HG03442 (cell line): ENCODE measurements at regions not wholly inside any gene's neighbourhood (a gene's known extent, or its start where the extent isn't known, plus 50 kb on each side); places are given as distances from the start of the nearest gene placed in this dataset.

Experiments
- ATAC-seq: cut with Tn5 transposase; IDR thresholded peaks from one replicate; pipeline ENCODE4 v1.9.1; 2021; ENCODE audit warnings: mild to moderate bottlenecking, moderate library complexity; ENCODE audit not compliant: unreplicated experiment

DNA sequence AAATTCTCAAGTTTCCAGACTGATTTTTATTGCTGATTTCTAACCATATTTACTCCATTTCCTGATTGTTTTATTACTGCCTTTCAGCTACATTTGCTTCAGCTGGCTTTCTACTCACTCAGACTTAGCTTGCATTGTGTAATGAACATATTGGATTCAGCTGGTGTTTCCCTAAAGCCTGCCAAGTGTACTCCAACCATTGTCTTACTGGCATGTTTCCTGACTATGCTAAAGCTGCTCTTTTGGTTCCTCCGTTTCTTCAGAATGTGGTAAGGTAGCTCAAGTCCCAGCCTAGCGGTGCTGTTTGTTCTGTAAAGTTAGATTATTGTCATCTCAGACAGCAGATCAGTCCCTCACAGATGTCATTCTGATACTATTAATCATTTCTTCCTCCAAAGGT lies 53.1 kb upstream of the GLRA2 start:
- no peak for ATAC-seq

GRCh38 chrX:14449773-14450172 lies 79.6 kb upstream of the GLRA2 start:
- no peak for ATAC-seq

GRCh38 chrX:14448406-14448805 lies 80.9 kb upstream of the GLRA2 start:
- no peak for ATAC-seq

DNA sequence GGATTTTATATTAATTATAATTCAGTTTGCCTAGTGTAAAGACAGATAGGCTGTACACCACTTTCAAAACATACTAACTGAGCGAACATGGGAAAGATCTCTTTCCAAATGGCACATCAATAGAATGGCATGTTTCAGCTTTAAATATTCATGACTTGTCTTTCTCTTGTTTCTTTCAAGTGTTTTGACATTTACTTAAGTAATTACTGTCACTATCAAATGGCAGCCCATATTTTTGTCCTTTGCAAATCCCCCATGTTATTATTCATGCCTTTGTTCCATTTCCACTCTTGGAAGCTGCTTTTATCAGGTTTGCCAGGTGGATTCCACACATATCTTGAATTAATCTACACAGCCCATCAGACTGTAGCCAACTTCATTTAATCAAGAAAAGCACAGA lies 89.2 kb upstream of the GLRA2 start:
- ATAC-seq = no peak

DNA sequence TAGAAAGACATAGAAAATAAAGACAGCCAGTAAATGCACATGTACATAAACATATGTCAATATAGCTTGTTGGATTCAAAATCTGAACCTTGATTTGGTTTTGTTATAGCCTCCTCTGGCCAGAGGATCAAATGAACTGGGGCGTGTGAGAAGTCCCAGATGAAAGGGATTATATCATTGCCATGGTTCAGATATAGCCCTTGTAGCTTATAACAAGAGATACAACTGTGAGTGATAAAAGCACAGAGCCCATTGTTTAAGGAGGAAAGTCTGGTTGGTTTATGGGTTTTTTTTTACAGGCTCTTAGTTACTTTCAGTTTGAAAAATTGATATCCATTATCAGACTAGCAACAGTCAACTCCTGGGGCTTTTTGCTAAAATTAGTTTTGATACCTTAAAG lies 101.7 kb upstream of the GLRA2 start:
- ATAC-seq = no peak

- no peak for ATAC-seq
Measured at GRCh38 chrX:14420841-14421240, 108.5 kb upstream of the GLRA2 start.

DNA sequence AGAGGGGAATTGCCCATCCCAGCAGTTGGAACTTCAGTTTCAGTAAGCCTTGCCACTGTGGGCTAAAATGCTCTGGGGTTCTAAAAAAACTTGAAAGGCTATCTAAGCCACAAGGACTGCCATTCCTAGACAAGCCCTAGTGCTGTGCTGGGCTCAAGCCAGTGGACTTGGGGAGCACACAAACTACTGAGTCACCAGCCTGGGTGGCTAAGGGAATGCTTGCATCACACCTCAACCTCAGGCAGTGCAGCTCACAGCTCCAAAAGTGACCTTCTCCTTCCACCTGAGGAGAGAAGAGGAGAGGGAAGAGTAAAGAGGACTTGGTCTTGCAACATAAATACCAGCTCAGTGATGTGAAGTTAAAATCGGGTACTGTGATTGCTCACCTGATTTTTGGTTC lies 116.7 kb upstream of the GLRA2 start:
- no peak for ATAC-seq

- no peak for ATAC-seq
Measured at GRCh38 chrX:14411326-14411725, 118.0 kb upstream of the GLRA2 start.

- ATAC-seq = no peak
Measured at GRCh38 chrX:14409341-14409740, 120.0 kb upstream of the GLRA2 start.

DNA sequence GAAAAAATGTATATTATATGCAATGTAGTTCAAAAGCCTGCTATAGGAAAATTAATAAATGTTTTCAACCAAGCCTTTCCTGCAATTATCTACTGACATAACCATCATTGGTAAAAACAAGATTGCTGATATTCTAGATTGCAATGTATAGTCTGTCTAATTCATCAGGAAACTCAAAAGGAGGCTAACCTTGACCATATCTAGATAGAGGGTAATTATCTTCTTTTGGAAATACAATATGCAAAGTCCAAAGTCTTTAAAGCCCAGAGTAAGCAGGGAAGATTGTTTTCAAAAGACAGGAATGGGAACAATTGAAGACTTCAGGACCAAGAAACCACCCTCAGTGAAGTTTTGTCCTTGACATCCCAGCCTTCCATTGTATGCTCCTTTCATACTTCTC lies 123.1 kb upstream of the GLRA2 start:
- no peak for ATAC-seq

GRCh38 chrX:14398725-14399124 lies 130.6 kb upstream of the GLRA2 start:
- ATAC-seq = no peak

GRCh38 chrX:14389682-14390081 lies 139.7 kb upstream of the GLRA2 start:
- no peak for ATAC-seq

DNA sequence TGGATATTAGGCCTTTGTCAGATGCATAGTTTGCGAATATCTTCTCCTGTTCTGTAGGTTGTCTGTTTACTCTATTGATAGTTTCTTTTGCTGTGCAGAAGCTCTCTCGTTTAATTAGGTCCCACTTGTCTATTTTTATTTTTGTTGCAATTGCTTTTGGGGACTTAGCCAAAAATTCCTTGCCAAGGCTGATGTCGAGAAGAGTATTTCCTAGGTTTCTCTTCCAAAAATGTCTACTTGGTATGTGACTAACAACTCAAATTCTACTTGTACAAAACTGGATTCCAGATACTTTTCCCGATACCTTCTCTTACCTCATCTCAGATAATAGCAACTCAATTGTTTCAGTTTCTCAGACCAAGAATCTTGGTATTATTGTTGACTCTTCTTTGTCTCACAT lies 142.4 kb upstream of the GLRA2 start:
- no peak for ATAC-seq

DNA sequence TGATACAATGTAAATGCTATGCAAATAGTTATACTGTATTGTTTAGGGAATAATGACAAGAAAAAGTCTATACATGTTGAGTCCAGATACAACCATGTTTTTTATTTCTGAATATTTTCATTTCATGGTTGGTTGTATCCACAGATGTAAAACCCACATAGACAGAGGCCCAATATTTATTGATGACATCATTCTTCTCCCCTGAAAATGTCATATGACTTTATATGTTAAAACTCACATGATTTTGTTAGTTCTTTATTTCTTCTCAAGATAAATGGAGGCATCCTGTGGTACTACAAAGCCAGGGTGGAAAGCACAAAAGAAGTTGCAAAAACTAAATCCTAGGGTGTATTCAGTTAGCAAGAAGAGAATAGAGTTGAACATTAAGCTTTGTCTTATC lies 149.3 kb upstream of the GLRA2 start:
- ATAC-seq = no peak

DNA sequence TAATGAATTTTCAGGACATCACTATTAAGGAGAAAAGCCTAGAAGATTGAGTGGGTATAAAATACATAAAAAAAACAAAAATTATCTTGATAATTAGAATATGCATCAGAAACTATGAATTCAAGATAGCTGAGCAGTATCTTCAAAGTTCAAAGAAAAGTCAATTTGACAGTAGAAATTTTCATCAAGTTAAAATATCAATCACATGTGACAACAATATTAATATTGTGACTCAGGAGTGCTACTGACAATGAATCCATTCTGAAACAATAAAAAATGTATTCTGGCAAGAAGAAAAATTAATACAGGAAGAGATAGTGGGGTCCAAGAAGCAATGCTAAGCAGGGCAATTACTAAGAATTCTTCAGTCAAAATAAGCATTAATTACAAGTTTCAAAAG lies 151.9 kb upstream of the GLRA2 start:
- no peak for ATAC-seq

DNA sequence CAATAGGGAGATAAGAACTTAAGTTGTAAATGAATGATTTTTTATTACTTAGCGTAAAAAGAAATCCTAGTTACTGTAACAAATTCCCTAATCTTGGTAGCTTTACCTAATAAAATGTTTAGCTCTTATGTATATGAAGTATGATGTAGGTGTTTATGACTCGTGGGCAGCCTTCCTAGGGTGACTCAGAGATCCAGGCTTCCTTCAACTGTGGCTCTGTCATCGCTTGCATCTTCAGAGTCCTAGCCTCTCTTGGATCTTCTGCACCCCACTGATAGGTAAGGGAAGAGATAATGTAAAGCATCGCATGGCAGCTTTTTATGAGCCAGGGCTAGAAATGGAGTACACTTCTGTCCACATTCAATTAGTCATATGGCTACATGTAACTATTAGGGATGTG lies 165.6 kb upstream of the GLRA2 start:
- no peak for ATAC-seq

- no peak for ATAC-seq
Measured at GRCh38 chrX:14362721-14363120, 166.6 kb upstream of the GLRA2 start.

GRCh38 chrX:14361435-14361834 lies 167.9 kb upstream of the GLRA2 start:
- ATAC-seq = no peak

DNA sequence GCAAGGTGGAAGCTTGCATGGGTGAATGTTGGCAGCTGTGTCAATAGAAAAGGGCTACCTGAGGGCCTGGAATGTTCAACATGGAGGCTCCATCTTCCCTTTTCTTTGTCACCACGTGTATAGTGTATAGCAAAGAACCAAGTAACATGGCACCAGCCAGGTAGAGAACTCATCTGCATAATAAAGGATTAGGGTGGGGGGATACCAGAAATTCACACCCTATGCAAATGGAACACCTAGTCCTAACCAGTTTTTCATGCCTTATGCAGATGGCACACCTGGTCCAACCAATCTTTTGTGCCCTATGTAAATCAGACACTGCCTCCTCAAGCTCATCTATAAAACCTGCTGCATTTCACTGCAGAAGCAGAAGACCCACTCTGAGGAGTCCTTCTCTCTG lies 169.6 kb upstream of the GLRA2 start:
- ATAC-seq = no peak

DNA sequence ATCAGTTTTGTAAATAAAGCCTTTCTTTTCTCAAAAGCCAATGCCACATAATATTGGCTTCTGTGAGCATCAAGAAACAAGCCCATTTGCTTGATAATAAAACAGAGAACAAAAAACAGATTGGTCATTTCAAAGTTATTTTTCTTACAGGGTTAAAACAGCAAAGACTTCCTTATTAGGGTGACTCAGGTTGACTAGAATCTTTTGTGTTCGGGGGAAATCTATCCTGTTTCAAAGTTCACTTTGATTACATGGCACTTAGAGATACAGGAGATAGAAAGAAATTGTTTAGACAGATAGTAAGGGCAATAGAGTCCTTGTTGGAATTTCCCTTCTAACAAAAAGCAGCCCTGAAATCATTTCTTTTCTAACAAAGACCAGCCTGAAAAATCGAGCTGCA lies 170.0 kb upstream of the GLRA2 start:
- ATAC-seq = no peak

DNA sequence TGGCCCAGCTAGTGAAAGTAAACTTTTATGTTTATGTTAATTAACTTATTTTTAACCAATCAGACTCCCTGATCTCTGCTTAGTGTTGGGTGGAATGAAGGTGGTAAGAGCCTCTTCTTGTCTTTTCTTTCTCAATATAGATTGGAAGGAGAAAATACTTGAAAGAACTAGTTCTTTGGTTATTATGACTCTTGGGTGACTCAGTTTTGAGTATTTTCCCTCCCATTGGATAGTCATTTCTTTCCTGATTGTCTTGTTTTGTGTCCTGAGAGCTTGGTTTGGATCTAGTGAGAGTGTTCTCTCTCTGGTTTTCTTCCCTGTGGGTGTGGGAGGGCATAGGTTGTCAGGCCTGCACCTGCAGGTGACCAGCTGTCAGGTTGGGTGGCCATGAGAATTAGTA lies 172.0 kb upstream of the GLRA2 start:
- no peak for ATAC-seq

DNA sequence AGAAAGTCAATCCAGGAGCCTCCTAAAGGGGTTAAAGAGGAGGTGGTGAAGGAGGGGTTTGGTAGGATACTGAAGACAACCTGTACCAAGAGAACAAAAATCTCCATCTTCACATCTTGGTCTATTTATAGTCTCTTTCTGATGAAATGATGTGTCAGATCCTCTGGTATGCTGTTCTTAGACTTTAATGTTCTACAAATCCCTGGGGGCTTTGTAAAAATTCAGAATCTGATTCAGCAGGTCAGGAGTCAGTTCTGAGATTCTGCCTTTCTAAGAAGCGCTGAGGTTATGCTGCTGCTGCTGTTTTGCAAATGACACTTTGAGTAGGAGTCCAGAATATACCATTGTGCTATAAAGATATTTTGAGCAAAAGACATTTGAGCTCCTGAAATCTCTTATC lies 172.9 kb upstream of the GLRA2 start:
- no peak for ATAC-seq

- no peak for ATAC-seq
Measured at GRCh38 chrX:14355556-14355955, 173.8 kb upstream of the GLRA2 start.

DNA sequence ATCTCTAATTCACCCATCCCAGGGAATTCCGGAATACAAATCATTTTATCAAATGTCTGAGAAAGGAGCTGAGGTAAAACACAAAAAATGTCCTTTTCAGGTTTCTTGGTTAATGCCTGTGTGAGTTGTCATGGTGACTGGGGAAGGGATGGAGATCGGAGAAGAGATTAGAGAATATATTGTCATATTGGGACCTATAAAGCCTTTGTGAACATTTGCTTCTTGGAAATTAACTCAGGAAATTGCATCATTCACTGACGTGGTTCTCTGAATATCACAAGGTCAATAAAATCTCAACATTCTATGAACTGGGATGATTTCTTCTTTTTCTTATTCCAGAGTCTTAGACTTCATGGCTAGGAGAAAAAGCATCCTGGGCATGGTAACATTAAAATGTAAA lies 174.8 kb upstream of the GLRA2 start:
- ATAC-seq = no peak
